DOHH2 (cell line): ENCODE measurements at regions not wholly inside any gene's neighbourhood (a gene's known extent, or its start where the extent isn't known, plus 50 kb on each side); places are given as distances from the start of the nearest gene placed in this dataset.

Experiments used
- H3F3A ChIP-seq: fragments of 200-600 bp; sonication (generic), shearing (Covaris generic); 2 replicates; pipeline ENCODE4 v1.6.0; 2016; ENCODE audit warnings: antibody characterized with exemption, mild to moderate bottlenecking; ENCODE audit not compliant: control insufficient read depth, insufficient read depth
- H3K27ac ChIP-seq: fragments of 200-600 bp; sonication (generic); 2 replicates; pipeline ENCODE4 v1.5.1; 2014; ENCODE audit warnings: low read depth, mild to moderate bottlenecking, low read length, moderate library complexity
- H3K27me3 ChIP-seq: fragments of 200-600 bp; sonication (generic); 2 replicates; pipeline ENCODE4 v1.6.1; 2014; ENCODE audit warnings: mild to moderate bottlenecking, low read length, mixed read lengths; ENCODE audit not compliant: control insufficient read depth
- H3K36me3 ChIP-seq: fragments of 200-600 bp; sonication (generic); 2 replicates; pipeline ENCODE4 v1.6.1; 2014; ENCODE audit warnings: mild to moderate bottlenecking, low read length, moderate library complexity, mixed read lengths; ENCODE audit not compliant: control insufficient read depth
- H3K4me1 ChIP-seq: fragments of 200-600 bp; sonication (generic); 2 replicates; pipeline ENCODE4 v1.6.1; 2014; ENCODE audit warnings: mild to moderate bottlenecking, low read length, mixed read lengths; ENCODE audit not compliant: control insufficient read depth
- H3K4me2 ChIP-seq: fragments of 200-600 bp; sonication (generic); 2 replicates; pipeline ENCODE4 v1.6.0; 2014; ENCODE audit warnings: mild to moderate bottlenecking, low read length, moderate library complexity
- H3K4me3 ChIP-seq: fragments of 200-600 bp; sonication (generic); 2 replicates; pipeline ENCODE4 v1.5.1; 2014; ENCODE audit warnings: mild to moderate bottlenecking, low read length, mixed read lengths
- H3K79me2 ChIP-seq: fragments of 200-600 bp; sonication (generic); 2 replicates; pipeline ENCODE4 v1.6.1; 2014; ENCODE audit warnings: mild to moderate bottlenecking, low read length, mixed read lengths; ENCODE audit not compliant: control insufficient read depth
- H3K9me2 ChIP-seq: fragments of 200-600 bp; sonication (generic); replicated peaks from 2 replicates; pipeline ENCODE4 v1.6.1; 2014; ENCODE audit warnings: mild to moderate bottlenecking, low read length, mixed read lengths; ENCODE audit not compliant: control insufficient read depth
- H3K9me3 ChIP-seq: fragments of 200-600 bp; sonication (generic); 2 replicates; pipeline ENCODE4 v1.6.1; 2014; ENCODE audit warnings: antibody characterized with exemption, low read length, mixed read lengths; ENCODE audit not compliant: control insufficient read depth, insufficient read depth
- H4K20me1 ChIP-seq: fragments of 200-600 bp; sonication (generic); 2 replicates; pipeline ENCODE4 v1.6.0; 2014; ENCODE audit warnings: low read depth, mild to moderate bottlenecking, antibody characterized with exemption, low read length, moderate library complexity; ENCODE audit not compliant: control insufficient read depth, insufficient read depth
- CTCF ChIP-seq: fragments of 200-600 bp; sonication (generic); IDR thresholded peaks from one replicate; pipeline ENCODE4 v1.5.1; 2014; ENCODE audit warnings: antibody characterized with exemption, mild to moderate bottlenecking, low read depth, low read length; ENCODE audit not compliant: poor library complexity, severe bottlenecking
- EZH2phosphoT487 ChIP-seq: fragments of 200-600 bp; sonication (generic); IDR thresholded peaks from 2 replicates; pipeline ENCODE4 v1.6.1; 2017; ENCODE audit warnings: borderline replicate concordance, mild to moderate bottlenecking, antibody characterized with exemption, low read length, moderate library complexity, mixed read lengths

- TF ChIP-seq CTCF (no peak), EZH2phosphoT487 (no peak)
- Histone ChIP-seq H3K4me1 (no peaks in the 10 kb centered on the region), H3K4me2 (no peak overlapping the region), H3K27ac (no peak overlapping the region), H3K9me3 (no peaks in the 10 kb centered on the region), H3K9me2 (no peaks in the 10 kb centered on the region), H3K36me3 (no peaks in the 10 kb centered on the region), H3K4me3 (no peak overlapping the region), H3F3A (no peaks in the 10 kb centered on the region), H3K27me3 (peaks cover 13% of the 10 kb centered on the region; the same call in 1 of the 2 replicates), H3K79me2 (no peaks in the 10 kb centered on the region), H4K20me1 (no peaks in the 10 kb centered on the region)
These were observed 60.3 kb upstream of the KLF3 start for GRCh38 chr4:38603652-38604051.

DNA sequence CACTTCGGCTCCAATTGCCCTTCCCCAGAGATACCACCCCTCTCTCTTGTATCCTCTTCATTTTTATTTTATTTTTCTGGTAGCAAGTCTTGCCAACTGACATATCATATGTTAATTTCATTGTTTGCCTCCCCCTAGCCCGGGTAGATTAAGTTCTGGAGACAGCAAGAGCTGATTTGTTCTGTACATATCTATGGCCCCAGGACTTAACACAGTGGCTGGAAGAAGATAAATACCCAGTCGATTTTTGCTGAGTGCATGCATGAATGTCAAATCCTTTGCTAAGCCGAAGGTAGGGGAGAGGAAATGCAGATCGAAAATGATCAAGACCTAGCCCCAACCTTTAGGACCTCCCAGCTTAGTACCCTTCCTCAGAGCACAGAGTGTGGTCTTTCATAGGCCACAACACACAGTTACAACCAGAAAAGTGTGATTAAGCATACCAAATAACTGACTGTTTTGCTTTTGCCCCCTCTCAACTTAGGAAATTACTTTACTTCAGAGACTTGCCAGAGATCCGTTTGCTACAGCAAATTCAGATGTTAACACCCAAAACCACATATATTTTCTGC lies 58.7 kb upstream of the KLF3 start:
- no peaks in the 10 kb centered on the region for H4K20me1 ChIP-seq
- no peak overlapping the region for H3K4me2 ChIP-seq
- TF ChIP-seq CTCF (no peak), EZH2phosphoT487 (no peak)
- H3F3A ChIP-seq, result no peaks in the 10 kb centered on the region
- H3K4me3 ChIP-seq, result no peak overlapping the region
- no peaks in the 10 kb centered on the region for H3K36me3 ChIP-seq
- no peak overlapping the region for H3K27ac ChIP-seq
- no peaks in the 10 kb centered on the region for H3K79me2 ChIP-seq
- no peaks in the 10 kb centered on the region for H3K9me2 ChIP-seq
- peaks cover 6% of the 10 kb centered on the region for H3K4me1 ChIP-seq
- H3K27me3 ChIP-seq, result peaks cover 13% of the 10 kb centered on the region; the same call in 1 of the 2 replicates
- H3K9me3 ChIP-seq, result no peaks in the 10 kb centered on the region

GRCh38 chr4:38605753-38606586 lies 58.0 kb upstream of the KLF3 start:
- no peak overlapping the region for H3K4me2 ChIP-seq
- H3K27ac ChIP-seq, result no peak overlapping the region
- peaks cover 12% of the 10 kb centered on the region; the same call in 1 of the 2 replicates for H3K27me3 ChIP-seq
- H3K36me3 ChIP-seq, result no peaks in the 10 kb centered on the region
- TF ChIP-seq CTCF (no peak), EZH2phosphoT487 (no peak)
- H3K9me2 ChIP-seq, result no peaks in the 10 kb centered on the region
- no peaks in the 10 kb centered on the region for H4K20me1 ChIP-seq
- no peaks in the 10 kb centered on the region for H3F3A ChIP-seq
- H3K4me1 ChIP-seq, result peaks cover 6% of the 10 kb centered on the region
- H3K9me3 ChIP-seq, result no peaks in the 10 kb centered on the region
- no peaks in the 10 kb centered on the region for H3K79me2 ChIP-seq
- H3K4me3 ChIP-seq, result no peak overlapping the region
